ENCODE measurements at regions not wholly inside any gene's neighbourhood (a gene's known extent, or its start where the extent isn't known, plus 50 kb on each side); places are given as distances from the start of the nearest gene placed in this dataset.

GRCh38 chr2:6398421-6398820 is 467.3 kb downstream of the CMPK2 start:
- Histone ChIP-seq H3K9me3 (ENCODE audit: insufficient read depth, low read depth, low read length) (no peaks in the 10 kb centered on the region), H3K27ac (ENCODE audit: low read depth, low read length) (no peak overlapping the region), H3K79me2 (ENCODE audit: insufficient read depth, low read length) (no peaks in the 10 kb centered on the region), H3K4me3 (ENCODE audit: insufficient read depth, low read depth, low read length) (no peak overlapping the region), H4K20me1 (ENCODE audit: insufficient read depth, low read length) (no peaks in the 10 kb centered on the region), H3K4me2 (ENCODE audit: low read length) (no peak overlapping the region), H3K4me1 (ENCODE audit: insufficient read depth, low read length) (no peaks in the 10 kb centered on the region), H3K36me3 (ENCODE audit: insufficient read depth, low read length) (no peaks in the 10 kb centered on the region), H3K9ac (ENCODE audit: low read length) (no peak overlapping the region), H2AFZ (ENCODE audit: low read depth, low read length) (no peak overlapping the region), H3K27me3 (ENCODE audit: insufficient read depth, low read length) (no peaks in the 10 kb centered on the region)
- peaks cover 3% of the 10 kb centered on the region for H3K4me1 Mint-ChIP-seq (ENCODE audit: low read depth, unreplicated experiment)
- peaks cover 2% of the 10 kb centered on the region for H3K9me3 Mint-ChIP-seq (ENCODE audit: unreplicated experiment)
- FAIRE-seq (no peak), DNase-seq (ENCODE audit: low read depth) (no peak)
- no peak overlapping the region for H3K27ac Mint-ChIP-seq (ENCODE audit: unreplicated experiment)
- no peaks in the 10 kb centered on the region for H3K36me3 Mint-ChIP-seq (ENCODE audit: low read depth, unreplicated experiment)
- H3K4me3 Mint-ChIP-seq (ENCODE audit: unreplicated experiment), result no peak overlapping the region
- no peak for TF ChIP-seq EZH2 (IDR thresholded peaks at IDR 0.05; ENCODE audit: insufficient read depth, low read length)
- no peak for TF ChIP-seq CTCF (IDR thresholded peaks at IDR 0.05; ENCODE audit: insufficient read depth, low read depth, low read length)
- no peaks in the 10 kb centered on the region for H3K27me3 Mint-ChIP-seq (ENCODE audit: low read depth, unreplicated experiment)

DNA sequence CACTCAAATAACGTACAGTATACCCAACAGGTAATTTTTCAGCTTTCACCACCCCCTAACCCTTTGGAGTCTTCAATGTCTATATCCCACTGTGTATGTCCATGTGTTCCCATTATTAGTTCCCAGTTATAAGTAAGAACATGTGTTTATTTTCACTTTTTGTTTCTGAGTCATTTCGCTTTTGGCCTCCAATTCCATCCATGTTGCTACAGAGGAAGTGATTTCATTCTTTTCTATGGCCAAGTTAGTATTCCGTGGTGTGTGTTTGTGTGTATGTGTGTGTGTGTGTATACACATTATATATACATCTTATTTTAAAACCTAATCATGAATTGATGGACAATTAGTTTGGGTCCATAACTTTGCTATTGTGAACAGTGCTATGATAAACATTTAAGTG is 464.4 kb downstream of the CMPK2 start:
- DNase-seq (ENCODE audit: low read depth) (no peak), FAIRE-seq (no peak)
- H3K27me3 Mint-ChIP-seq (ENCODE audit: low read depth, unreplicated experiment), result no peaks in the 10 kb centered on the region
- no peak overlapping the region for H3K4me3 ChIP-seq (ENCODE audit: insufficient read depth, low read depth, low read length)
- H4K20me1 ChIP-seq (ENCODE audit: insufficient read depth, low read length), result no peaks in the 10 kb centered on the region
- peaks cover 2% of the 10 kb centered on the region for H3K9me3 Mint-ChIP-seq (ENCODE audit: unreplicated experiment)
- no peaks in the 10 kb centered on the region for H3K79me2 ChIP-seq (ENCODE audit: insufficient read depth, low read length)
- no peak overlapping the region for H3K9ac ChIP-seq (ENCODE audit: low read length)
- no peak overlapping the region for H3K27ac ChIP-seq (ENCODE audit: low read depth, low read length)
- no peak overlapping the region for H3K27ac Mint-ChIP-seq (ENCODE audit: unreplicated experiment)
- H3K4me3 Mint-ChIP-seq (ENCODE audit: unreplicated experiment), result no peak overlapping the region
- H3K4me1 ChIP-seq (ENCODE audit: insufficient read depth, low read length), result no peaks in the 10 kb centered on the region
- no peaks in the 10 kb centered on the region for H3K36me3 ChIP-seq (ENCODE audit: insufficient read depth, low read length)
- no peaks in the 10 kb centered on the region for H3K4me1 Mint-ChIP-seq (ENCODE audit: low read depth, unreplicated experiment)
- no peaks in the 10 kb centered on the region for H3K36me3 Mint-ChIP-seq (ENCODE audit: low read depth, unreplicated experiment)
- no peaks in the 10 kb centered on the region for H3K9me3 ChIP-seq (ENCODE audit: insufficient read depth, low read depth, low read length)
- no peak overlapping the region for H2AFZ ChIP-seq (ENCODE audit: low read depth, low read length)
- H3K4me2 ChIP-seq (ENCODE audit: low read length), result no peak overlapping the region
- H3K27me3 ChIP-seq (ENCODE audit: insufficient read depth, low read length), result no peaks in the 10 kb centered on the region
- TF ChIP-seq CTCF (IDR thresholded peaks at IDR 0.05; ENCODE audit: insufficient read depth, low read depth, low read length), result no peak

GRCh38 chr2:6408057-6408456 is 457.6 kb downstream of the CMPK2 start:
- H3K4me3 Mint-ChIP-seq (ENCODE audit: unreplicated experiment), result no peak overlapping the region
- Histone ChIP-seq H3K27me3 (ENCODE audit: insufficient read depth, low read length) (no peaks in the 10 kb centered on the region), H3K4me2 (ENCODE audit: low read length) (no peak overlapping the region), H3K4me3 (ENCODE audit: insufficient read depth, low read depth, low read length) (no peak overlapping the region), H3K9me3 (ENCODE audit: insufficient read depth, low read depth, low read length) (no peaks in the 10 kb centered on the region), H3K9ac (ENCODE audit: low read length) (no peak overlapping the region), H3K79me2 (ENCODE audit: insufficient read depth, low read length) (no peaks in the 10 kb centered on the region), H2AFZ (ENCODE audit: low read depth, low read length) (no peak overlapping the region), H3K27ac (ENCODE audit: low read depth, low read length) (no peak overlapping the region), H3K4me1 (ENCODE audit: insufficient read depth, low read length) (no peaks in the 10 kb centered on the region), H3K36me3 (ENCODE audit: insufficient read depth, low read length) (no peaks in the 10 kb centered on the region), H4K20me1 (ENCODE audit: insufficient read depth, low read length) (no peaks in the 10 kb centered on the region)
- no peaks in the 10 kb centered on the region for H3K27me3 Mint-ChIP-seq (ENCODE audit: low read depth, unreplicated experiment)
- TF ChIP-seq EZH2 (IDR thresholded peaks at IDR 0.05; ENCODE audit: insufficient read depth, low read length), result no peak
- no peak for TF ChIP-seq CTCF (IDR thresholded peaks at IDR 0.05; ENCODE audit: insufficient read depth, low read depth, low read length)
- H3K9me3 Mint-ChIP-seq (ENCODE audit: unreplicated experiment), result no peaks in the 10 kb centered on the region
- H3K27ac Mint-ChIP-seq (ENCODE audit: unreplicated experiment), result no peak overlapping the region
- FAIRE-seq (no peak), DNase-seq (ENCODE audit: low read depth) (no peak)
- no peaks in the 10 kb centered on the region for H3K36me3 Mint-ChIP-seq (ENCODE audit: low read depth, unreplicated experiment)
- H3K4me1 Mint-ChIP-seq (ENCODE audit: low read depth, unreplicated experiment), result peaks cover 3% of the 10 kb centered on the region
